PC-9 (cell line): ENCODE measurements at regions not wholly inside any gene's neighbourhood (a gene's known extent, or its start where the extent isn't known, plus 50 kb on each side); places are given as distances from the start of the nearest gene placed in this dataset.

Experiments used
- BruUV-seq: library from RNA; stranded (reverse); fragments of 400-500 nt; replicated peaks from 2 replicates; lab custom pipeline; 2021; lab: Mats Ljungman, UMichigan
- CTCF ChIA-PET: fragments of 300-600 bp; sonication (Branson Sonifier 250); formaldehyde crosslinking; loops from one replicate; lab custom pipeline; 2022; ENCODE audit warnings: antibody characterized with exemption; lab: Charles Lee
- POLR2A ChIA-PET: fragments of 300-600 bp; sonication (Branson Sonifier 250); formaldehyde crosslinking; loops from one replicate; lab custom pipeline; 2022; ENCODE audit warnings: antibody characterized with exemption; ENCODE audit not compliant: unreplicated experiment; lab: Charles Lee
- DNase-seq, 2 experiments: peaks; one replicate each; pipeline versions ENCODE4 v3.0.0 to v3.0.0-alpha.2; 2015 to 2022; ENCODE audit warnings: mixed read lengths in 1 of 2
- H2AFZ ChIP-seq: fragments of 200-600 bp; sonication (generic); 2 replicates; pipeline ENCODE4 v1.8.1; 2017; ENCODE audit warnings: antibody characterized with exemption
- H3F3A ChIP-seq: fragments of 200-600 bp; sonication (generic); 2 replicates; pipeline ENCODE4 v1.8.1; 2017; ENCODE audit warnings: antibody characterized with exemption, mild to moderate bottlenecking, low read depth; ENCODE audit not compliant: insufficient read depth
- H3K27ac ChIP-seq: fragments of 200-600 bp; sonication (generic); 2 replicates; pipeline ENCODE4 v1.6.1; 2016; ENCODE audit warnings: mixed run types
- H3K27me3 ChIP-seq: fragments of 200-600 bp; sonication (generic); 2 replicates; pipeline ENCODE4 v1.6.1; 2016; ENCODE audit warnings: low read depth, mixed run types; ENCODE audit not compliant: insufficient read depth
- H3K36me3 ChIP-seq: fragments of 200-600 bp; sonication (generic); 2 replicates; pipeline ENCODE4 v1.6.1; 2016; ENCODE audit warnings: low read depth, mixed run types
- H3K4me1 ChIP-seq: fragments of 200-600 bp; sonication (generic); replicated peaks from 2 replicates; pipeline ENCODE4 v1.6.1; 2016; ENCODE audit warnings: mixed run types; ENCODE audit not compliant: insufficient read depth
- H3K4me2 ChIP-seq: fragments of 200-600 bp; sonication (generic); 2 replicates; pipeline ENCODE4 v1.6.1; 2017; ENCODE audit warnings: mixed run types
- H3K4me3 ChIP-seq: fragments of 200-600 bp; sonication (generic); 2 replicates; pipeline ENCODE4 v1.6.1; 2016; ENCODE audit warnings: mixed run types
- H3K79me2 ChIP-seq: fragments of 200-600 bp; sonication (generic); 2 replicates; pipeline ENCODE4 v1.6.1; 2017; ENCODE audit warnings: low read depth, mixed run types
- H3K9me2 ChIP-seq: fragments of 200-600 bp; sonication (generic); 2 replicates; pipeline ENCODE4 v1.8.1; 2017; ENCODE audit warnings: mild to moderate bottlenecking; ENCODE audit not compliant: insufficient read depth
- H3K9me3 ChIP-seq: fragments of 200-600 bp; sonication (generic); 2 replicates; pipeline ENCODE4 v1.8.1; 2016; ENCODE audit warnings: low read depth; ENCODE audit not compliant: insufficient read depth
- H4K20me1 ChIP-seq: fragments of 200-600 bp; sonication (generic); 2 replicates; pipeline ENCODE4 v1.8.1; 2017; ENCODE audit not compliant: insufficient read depth
- EZH2 ChIP-seq: fragments of 200-600 bp; sonication (generic); IDR thresholded peaks from 2 replicates; pipeline ENCODE4 v1.8.0; 2017; ENCODE audit warnings: antibody characterized with exemption, low read depth
- intact Hi-C: fragments of 100-400 bp; cut with micrococcal nuclease; formaldehyde crosslinking; loops from one replicate; pipeline ENCODE4 v1.10.0; 2022; ENCODE audit not compliant: unreplicated experiment
- TF ChIP-seq, protein P1 (sequence below): fragments of 200-600 bp; sonication (generic); conservative IDR thresholded peaks from 2 replicates; pipeline ENCODE4 v1.6.1; 2017; ENCODE audit warnings: mixed run types, antibody characterized with exemption, mild to moderate bottlenecking, moderate library complexity

DNA sequence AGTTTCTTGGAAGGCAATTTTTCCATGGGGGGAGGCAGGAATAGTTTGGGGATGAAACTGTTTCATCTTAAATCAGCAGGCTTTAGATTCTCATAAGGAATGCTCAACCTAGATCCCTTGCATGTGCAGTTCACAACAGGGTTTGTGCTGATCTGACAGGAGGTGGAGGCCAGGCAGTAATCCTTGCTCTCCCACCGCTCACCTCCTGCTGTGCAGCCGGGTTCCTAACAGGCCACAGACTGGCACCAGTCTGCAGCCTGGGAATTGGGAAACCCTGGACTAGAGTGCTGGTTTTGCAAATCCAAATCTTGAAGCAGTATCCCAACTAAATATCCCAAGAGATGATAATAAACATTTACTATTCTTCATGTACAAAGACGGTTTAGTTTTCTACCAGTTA lies 256.3 kb upstream of the TMCO5A start:
- POLR2A ChIA-PET = no interaction called here

DNA sequence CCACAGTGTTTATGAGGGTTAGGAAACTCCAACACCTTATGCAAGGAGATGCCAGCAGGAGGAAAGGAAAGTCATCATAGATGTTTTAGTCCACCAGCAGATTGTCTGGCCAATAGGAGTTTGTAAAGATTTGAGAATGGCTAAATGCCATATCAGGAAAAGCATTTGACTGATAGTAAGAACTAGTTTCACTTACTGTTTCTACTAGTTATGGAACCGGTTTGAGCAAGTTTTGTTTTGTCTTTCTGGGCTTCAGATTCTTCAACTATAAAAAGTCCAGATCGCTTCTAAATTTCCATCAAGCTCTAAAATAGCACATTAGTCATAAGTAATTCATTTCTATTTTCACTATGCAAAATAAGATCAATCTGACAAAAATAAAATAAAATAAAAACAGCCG lies 254.8 kb upstream of the TMCO5A start:
- H3K9me2 ChIP-seq = no peaks in the 10 kb centered on the region
- BruUV-seq = no TSS peak
- TF ChIP-seq, protein P1, sequence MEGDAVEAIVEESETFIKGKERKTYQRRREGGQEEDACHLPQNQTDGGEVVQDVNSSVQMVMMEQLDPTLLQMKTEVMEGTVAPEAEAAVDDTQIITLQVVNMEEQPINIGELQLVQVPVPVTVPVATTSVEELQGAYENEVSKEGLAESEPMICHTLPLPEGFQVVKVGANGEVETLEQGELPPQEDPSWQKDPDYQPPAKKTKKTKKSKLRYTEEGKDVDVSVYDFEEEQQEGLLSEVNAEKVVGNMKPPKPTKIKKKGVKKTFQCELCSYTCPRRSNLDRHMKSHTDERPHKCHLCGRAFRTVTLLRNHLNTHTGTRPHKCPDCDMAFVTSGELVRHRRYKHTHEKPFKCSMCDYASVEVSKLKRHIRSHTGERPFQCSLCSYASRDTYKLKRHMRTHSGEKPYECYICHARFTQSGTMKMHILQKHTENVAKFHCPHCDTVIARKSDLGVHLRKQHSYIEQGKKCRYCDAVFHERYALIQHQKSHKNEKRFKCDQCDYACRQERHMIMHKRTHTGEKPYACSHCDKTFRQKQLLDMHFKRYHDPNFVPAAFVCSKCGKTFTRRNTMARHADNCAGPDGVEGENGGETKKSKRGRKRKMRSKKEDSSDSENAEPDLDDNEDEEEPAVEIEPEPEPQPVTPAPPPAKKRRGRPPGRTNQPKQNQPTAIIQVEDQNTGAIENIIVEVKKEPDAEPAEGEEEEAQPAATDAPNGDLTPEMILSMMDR = no peak
- no peak for TF ChIP-seq EZH2
- ChIA-PET CTCF (interaction anchor here (0.5 kb wide), 1 partner anchor 110 kb away, joined by 3 read pairs; no protein-coding TSS in a partner anchor), POLR2A (no interaction called here)
- no peaks in the 10 kb centered on the region for H3K36me3 ChIP-seq
- no peak overlapping the region for H3K27ac ChIP-seq
- no peak overlapping the region for H2AFZ ChIP-seq
- no peaks in the 10 kb centered on the region for H3K9me3 ChIP-seq
- no peaks in the 10 kb centered on the region for H3F3A ChIP-seq
- no peak for DNase-seq
- no peaks in the 10 kb centered on the region for H3K79me2 ChIP-seq
- no peaks in the 10 kb centered on the region for H3K27me3 ChIP-seq
- H3K4me3 ChIP-seq = no peak overlapping the region
- H3K4me2 ChIP-seq = no peak overlapping the region
- intact Hi-C loops = no loop called here
- H3K4me1 ChIP-seq = no peaks in the 10 kb centered on the region
- no peaks in the 10 kb centered on the region for H4K20me1 ChIP-seq

More for the DNA sequence above, 256.3 kb upstream of the TMCO5A start:
- no peaks in the 10 kb centered on the region for H3K79me2 ChIP-seq
- H3K4me1 ChIP-seq = no peaks in the 10 kb centered on the region
- no peak for TF ChIP-seq EZH2
- TF ChIP-seq, protein P1 = no peak
- CTCF ChIA-PET = no interaction called here
- DNase-seq = no peak
- H3K4me3 ChIP-seq = no peak overlapping the region
- H3K9me3 ChIP-seq = no peaks in the 10 kb centered on the region
- no TSS peak for BruUV-seq
- intact Hi-C loops = no loop called here
- H3K36me3 ChIP-seq = no peaks in the 10 kb centered on the region
- no peaks in the 10 kb centered on the region for H3K9me2 ChIP-seq
- H3K4me2 ChIP-seq = no peak overlapping the region
- no peaks in the 10 kb centered on the region for H4K20me1 ChIP-seq
- H2AFZ ChIP-seq = no peak overlapping the region
- no peaks in the 10 kb centered on the region for H3F3A ChIP-seq
- no peak overlapping the region for H3K27ac ChIP-seq
- H3K27me3 ChIP-seq = no peaks in the 10 kb centered on the region

DNA sequence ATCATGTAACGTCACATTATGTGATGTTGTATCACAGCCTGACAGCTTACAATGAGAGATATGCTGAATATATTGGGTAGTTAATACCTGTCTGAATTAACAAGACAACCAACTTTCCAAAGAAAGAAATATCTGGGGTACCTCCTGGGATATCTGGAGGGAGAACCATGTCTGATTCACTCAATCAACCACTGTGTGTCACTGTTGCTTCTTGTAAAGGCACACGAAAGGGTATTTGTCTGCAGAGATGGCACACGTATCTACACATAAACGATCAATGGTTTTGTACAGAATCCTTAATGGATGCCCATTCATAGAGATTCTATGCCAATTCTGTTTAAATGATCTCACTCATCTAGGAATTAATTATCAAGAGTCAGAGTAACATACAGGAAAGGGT lies 252.1 kb upstream of the TMCO5A start:
- no peaks in the 10 kb centered on the region for H3K4me1 ChIP-seq
- H3K9me3 ChIP-seq = no peaks in the 10 kb centered on the region
- no peaks in the 10 kb centered on the region for H3K27me3 ChIP-seq
- no peak overlapping the region for H3K4me2 ChIP-seq
- no peaks in the 10 kb centered on the region for H3K79me2 ChIP-seq
- intact Hi-C loops = no loop called here
- no peak overlapping the region for H2AFZ ChIP-seq
- H4K20me1 ChIP-seq = no peaks in the 10 kb centered on the region
- no peak overlapping the region for H3K27ac ChIP-seq
- no peaks in the 10 kb centered on the region for H3K36me3 ChIP-seq
- no TSS peak for BruUV-seq
- H3F3A ChIP-seq = no peaks in the 10 kb centered on the region
- POLR2A ChIA-PET = no interaction called here
- CTCF ChIA-PET = no interaction called here
- TF ChIP-seq EZH2 = no peak
- TF ChIP-seq, protein P1 = peak; percentile 34; the same call in 1 of the 2 replicates
- H3K4me3 ChIP-seq = no peak overlapping the region
- no peaks in the 10 kb centered on the region for H3K9me2 ChIP-seq
- no peak for DNase-seq
